Activated gamma-delta T cell treated with Interleukin-2 at 50 U/mL for 16 hours (primary cell): ENCODE measurements at regions not wholly inside any gene's neighbourhood (a gene's known extent, or its start where the extent isn't known, plus 50 kb on each side); places are given as distances from the start of the nearest gene placed in this dataset.
"Not testable (repeated sequence)": the region's sequence is repeated elsewhere in the genome, so short reads cannot be mapped to it uniquely, and the experiment has no call there.

Experiments
- DNase-seq: peaks from one replicate; pipeline ENCODE4 v3.0.0-alpha.2; 2020

GRCh38 chr10:44749151-44749550, 162.0 kb upstream of the TMEM72 start:
- no peak for DNase-seq

DNA sequence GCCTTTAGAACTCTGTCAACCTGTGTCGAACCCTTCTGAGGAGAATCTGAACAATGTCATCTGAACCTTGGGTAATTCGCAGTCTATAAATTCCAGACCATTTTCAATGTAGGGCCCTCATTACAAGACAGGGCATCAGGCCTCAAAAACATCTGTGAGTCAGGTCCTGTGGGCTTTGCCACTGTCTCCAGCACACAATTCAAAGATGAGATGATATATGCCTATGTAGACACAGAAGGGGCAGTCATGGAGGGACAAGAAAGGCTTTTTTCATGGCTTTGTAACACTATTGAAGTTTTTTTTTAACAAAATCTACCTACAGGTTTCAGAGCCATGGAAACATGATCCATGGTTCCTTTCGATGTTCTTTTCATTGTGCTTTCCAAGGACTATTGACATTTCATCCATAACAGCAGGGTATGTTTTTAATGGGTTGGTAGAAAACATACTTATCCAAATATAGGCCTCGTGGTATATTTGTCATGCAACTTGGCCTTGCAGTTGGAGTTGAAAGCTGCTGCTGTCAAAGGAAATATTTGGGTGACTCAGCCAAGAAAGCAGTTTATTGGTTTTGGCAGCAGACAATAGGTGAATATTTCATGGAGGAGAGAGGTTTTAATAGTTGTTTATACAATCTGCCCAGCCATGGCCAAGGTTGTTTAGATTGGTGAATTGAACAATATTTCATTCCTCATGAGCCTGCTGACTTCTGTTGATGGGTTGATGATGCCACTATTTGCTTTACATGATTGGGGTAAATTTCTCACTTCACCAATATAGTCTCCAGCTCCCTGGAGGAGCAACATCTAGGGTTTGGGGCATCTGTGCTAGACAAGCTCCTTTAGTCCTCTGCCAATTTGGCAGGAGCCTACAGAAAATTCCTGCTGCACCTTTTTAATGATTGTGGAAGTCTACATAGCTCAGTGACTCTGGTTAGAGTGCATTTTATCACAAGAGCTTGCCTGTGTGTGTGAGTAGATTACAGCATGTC, 158.4 kb upstream of the TMEM72 start:
- no peak for DNase-seq

GRCh38 chr10:44754355-44754754, 156.8 kb upstream of the TMEM72 start:
- DNase-seq: not testable (repeated sequence)

DNA sequence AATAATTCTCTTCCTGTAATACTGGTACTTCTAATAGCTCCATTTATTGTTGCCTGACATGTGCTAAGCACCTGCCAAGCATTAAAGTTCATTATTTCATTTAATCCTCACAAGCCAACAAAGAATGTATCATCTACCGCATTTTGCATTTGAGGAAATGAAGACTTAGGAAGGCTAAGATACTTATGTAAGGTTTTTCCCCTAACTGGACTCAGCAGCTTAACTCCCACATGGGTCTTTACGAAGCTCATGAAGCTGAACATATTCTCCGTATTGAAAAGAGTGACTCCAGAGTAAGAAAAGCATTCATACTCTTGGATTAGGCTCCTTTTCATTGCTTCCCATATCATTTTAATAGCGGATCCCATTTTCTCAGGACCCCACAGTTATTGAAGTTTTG, 155.7 kb upstream of the TMEM72 start:
- no peak for DNase-seq

DNA sequence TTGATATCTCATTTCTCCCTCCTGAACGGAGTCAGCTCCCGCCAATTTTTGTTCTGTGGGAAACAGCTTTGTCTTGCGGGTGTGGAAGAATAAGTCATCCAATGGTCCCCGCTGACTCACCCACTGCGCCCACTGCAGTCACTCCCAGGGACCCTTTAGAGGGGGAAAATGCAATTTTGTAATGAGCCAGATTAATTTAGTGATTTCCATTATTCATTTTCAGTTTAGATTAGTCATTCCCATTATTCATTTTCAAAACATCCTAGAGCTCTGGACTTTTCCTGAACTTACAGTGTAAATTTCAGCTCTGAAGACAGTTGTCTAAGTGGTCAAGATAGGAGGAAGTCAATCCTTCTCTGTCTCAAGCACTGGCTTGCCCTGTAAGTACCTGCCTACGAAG, 154.9 kb upstream of the TMEM72 start:
- no peak for DNase-seq

DNA sequence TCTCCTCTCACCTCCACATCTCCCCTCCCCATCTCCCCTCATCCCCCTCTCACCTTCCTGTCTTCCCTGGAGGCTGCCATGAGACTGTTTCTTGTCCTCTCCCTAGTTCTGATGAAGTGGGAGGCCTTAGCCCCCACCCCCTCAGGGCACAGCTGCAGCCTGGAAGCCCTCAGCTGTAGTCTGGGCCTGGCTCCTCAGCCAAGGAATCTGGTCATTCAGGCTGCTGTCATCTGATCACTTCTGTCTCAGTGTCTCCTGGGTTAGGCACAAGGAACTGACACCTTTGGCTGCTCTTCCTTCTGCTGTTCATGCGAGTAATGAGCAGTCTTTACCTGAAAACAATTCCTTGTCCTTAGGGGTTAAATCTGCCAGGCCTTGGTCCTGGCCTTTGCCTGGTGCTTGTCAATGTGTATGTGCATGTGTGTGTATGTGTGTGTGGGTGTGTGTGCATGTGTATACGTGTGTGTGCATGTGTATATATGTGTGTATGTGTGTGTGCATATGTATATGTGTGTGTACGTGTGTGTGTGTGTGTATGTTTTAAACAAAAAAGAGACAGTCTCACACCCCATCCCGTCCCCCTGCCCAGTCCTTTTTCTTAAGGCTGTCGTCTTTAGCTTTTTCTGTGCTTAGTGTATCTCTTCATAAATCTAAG, 153.5 kb upstream of the TMEM72 start:
- no peak for DNase-seq

DNA sequence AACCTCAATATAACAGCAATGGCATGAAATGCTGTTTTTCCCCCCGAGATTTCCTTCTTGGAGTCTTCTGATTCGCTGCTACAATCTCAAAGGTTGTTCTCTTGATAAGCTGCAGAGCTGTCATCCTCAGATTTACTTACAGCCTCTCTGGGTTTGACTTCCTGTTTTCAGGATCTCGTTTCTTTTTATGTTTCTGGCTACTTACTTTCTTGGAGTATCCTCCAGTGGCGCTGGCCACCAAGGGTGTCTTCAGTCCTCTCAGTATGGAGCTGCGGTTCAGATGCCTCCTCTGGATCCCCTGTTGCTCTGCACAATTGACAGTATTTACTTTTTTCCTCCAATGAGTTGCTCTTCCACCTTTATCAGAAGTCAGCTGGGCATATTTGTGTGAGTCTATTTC, 152.0 kb upstream of the TMEM72 start:
- no peak for DNase-seq

DNA sequence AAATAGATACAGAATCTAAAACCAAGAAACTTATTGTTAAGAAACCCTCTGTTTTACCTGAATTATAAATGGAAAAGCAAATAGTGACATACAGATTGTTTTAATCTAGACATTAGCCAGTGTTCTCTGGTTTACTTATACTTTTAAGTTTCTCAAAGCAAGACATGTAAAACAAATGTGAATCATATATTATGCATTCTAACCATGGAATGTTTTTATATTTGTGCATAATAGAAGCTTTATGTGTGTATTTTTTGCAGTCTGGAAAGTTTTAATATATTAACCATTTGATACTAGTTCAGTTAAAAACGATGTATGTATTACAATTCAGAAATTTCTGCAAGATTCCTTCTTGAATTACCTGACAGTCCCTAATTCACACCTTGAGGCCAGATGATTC, 150.6 kb upstream of the TMEM72 start:
- DNase-seq: no peak

DNA sequence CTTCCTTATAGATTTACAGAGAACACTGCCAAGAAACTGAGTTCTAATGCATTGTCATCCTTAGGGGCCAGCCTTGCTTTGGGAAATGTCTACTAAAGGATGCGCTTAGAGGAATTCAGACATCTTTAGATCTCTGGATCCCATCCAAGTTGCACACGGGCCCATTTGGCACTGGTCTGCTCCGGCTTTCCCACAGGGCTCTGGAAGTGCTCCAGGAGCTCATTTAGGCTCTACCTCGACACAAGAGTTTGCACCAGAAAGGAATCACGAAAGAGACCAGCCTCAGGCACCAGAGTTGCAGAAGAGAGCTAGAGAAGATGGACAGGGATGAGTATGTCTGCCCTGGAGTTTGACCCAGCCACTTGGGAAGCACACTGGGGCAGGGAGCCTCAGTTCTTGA, 150.1 kb upstream of the TMEM72 start:
- DNase-seq: no peak

- no peak for DNase-seq
Measured at GRCh38 chr10:44763331-44763730, 147.8 kb upstream of the TMEM72 start.

DNA sequence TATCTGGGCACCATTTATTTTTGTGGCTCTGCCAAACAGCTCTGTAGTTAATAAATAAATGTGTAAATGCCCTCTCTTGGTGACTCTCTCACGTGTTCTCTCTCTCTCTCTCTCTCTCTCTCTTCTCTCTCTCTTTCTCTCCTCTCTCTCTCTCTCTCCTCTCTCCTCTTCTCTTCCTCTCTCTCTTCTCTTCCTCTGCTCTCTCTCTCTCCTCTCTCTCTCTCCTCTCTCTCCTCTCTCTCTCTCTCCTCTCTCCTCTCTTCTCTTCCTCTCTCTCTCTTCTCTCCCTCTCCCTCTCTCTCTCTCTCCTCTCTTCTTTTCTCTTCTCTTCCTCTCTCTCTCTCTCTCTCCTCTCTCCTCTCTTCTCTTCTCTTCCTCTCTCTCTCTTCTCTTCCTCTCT, 145.8 kb upstream of the TMEM72 start:
- DNase-seq: no peak

GRCh38 chr10:44766631-44767030, 144.5 kb upstream of the TMEM72 start:
- no peak for DNase-seq

GRCh38 chr10:44769450-44769849, 141.7 kb upstream of the TMEM72 start:
- DNase-seq: no peak

GRCh38 chr10:44771233-44771995, 139.7 kb upstream of the TMEM72 start:
- no peak for DNase-seq

DNA sequence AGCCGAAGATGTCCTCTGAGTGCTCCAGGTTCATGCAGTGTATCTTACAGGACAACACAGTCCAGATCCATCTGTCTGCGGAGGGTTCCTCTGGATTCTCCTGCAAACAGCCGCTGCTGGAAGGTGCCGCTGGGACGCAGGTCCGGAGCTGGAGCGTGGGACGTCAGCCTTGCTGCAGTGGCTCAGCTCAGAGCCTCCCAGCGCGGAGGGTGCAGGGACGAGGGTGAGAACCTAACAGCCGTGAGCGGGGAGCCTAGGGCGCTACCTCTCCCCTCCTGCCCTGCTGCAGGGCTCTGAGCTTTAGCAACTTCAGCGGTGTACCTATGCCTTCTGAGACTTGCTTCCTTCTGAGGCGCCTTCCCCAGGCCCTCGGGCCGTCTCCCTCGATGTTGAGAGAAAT, 137.6 kb upstream of the TMEM72 start:
- DNase-seq: no peak

- no peak for DNase-seq
Measured at GRCh38 chr10:44774676-44775401, 136.3 kb upstream of the TMEM72 start.

GRCh38 chr10:44775402-44775741, 135.8 kb upstream of the TMEM72 start:
- DNase-seq: no peak

GRCh38 chr10:44776181-44776580, 135.0 kb upstream of the TMEM72 start:
- DNase-seq: no peak

- no peak for DNase-seq
Measured at GRCh38 chr10:44779511-44779910, 131.6 kb upstream of the TMEM72 start.

DNA sequence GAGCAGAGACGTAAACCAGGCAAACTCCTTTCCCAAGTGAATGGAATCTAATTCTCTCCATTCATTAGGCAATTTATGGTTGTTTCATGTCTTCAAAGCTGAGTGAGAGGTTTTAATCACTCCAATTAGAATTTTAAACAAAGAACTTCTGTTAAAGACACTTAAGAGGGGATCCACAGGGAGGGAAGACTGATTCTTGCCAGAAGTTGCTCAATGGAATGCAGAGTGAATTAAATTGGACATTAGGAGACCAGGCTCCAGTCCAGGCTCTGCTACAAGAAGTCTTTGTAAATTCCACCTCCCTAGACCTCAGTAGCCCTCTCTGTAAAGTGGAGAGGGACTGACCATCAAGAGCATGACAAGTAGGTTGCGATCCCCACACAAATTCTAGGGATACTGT, 130.7 kb upstream of the TMEM72 start:
- DNase-seq: no peak

GRCh38 chr10:44781131-44781530, 130.0 kb upstream of the TMEM72 start:
- no peak for DNase-seq

- DNase-seq: no peak
Measured at GRCh38 chr10:44786286-44786850, 124.8 kb upstream of the TMEM72 start.
